Thoracic aorta (tissue), 2 donors: ENCODE measurements at regions not wholly inside any gene's neighbourhood (a gene's known extent, or its start where the extent isn't known, plus 50 kb on each side); places are given as distances from the start of the nearest gene placed in this dataset.

Experiments
- ATAC-seq: fragments of 150-250 bp; one replicate; pipeline ENCODE4 v1.8.0; 2017; ENCODE audit warnings: low read depth; ENCODE audit not compliant: insufficient number of reproducible peaks, low FRiP score
- DNase-seq: peaks from one replicate; pipeline ENCODE4 v3.0.0-alpha.2; 2020; ENCODE audit warnings: low spot score
- H3K27ac ChIP-seq, 2 donors: fragments of 200-600 bp; sonication (generic); 1 replicate in 1 of 2; 2 replicates in 1 of 2; pipeline ENCODE4 v1.5.1; 2016; ENCODE audit warnings: mild to moderate bottlenecking in 2 of 2, moderate library complexity in 2 of 2
- H3K27me3 ChIP-seq: fragments of 200-600 bp; sonication (generic); replicated peaks from 2 replicates; pipeline ENCODE4 v1.6.0; 2016; ENCODE audit warnings: mild to moderate bottlenecking; ENCODE audit not compliant: insufficient read depth
- H3K36me3 ChIP-seq: fragments of 200-600 bp; sonication (generic); one replicate; pipeline ENCODE4 v1.5.1; 2016
- H3K4me1 ChIP-seq, 2 donors: fragments of 200-600 bp; sonication (generic); 1 replicate in 1 of 2; 2 replicates in 1 of 2; pipeline versions ENCODE4 v1.5.1 to v1.6.0; 2016; ENCODE audit warnings: low read depth in 2 of 2, mild to moderate bottlenecking in 1 of 2; ENCODE audit not compliant: control insufficient read depth in 1 of 2
- H3K4me3 ChIP-seq: fragments of 200-600 bp; sonication (generic); 2 replicates; pipeline ENCODE4 v1.5.1; 2016; ENCODE audit warnings: mild to moderate bottlenecking
- H3K9me3 ChIP-seq: fragments of 200-600 bp; sonication (generic); 2 replicates; pipeline ENCODE4 v1.5.1; 2016
- CTCF ChIP-seq: fragments of 200-600 bp; sonication (generic); IDR thresholded peaks from one replicate; pipeline ENCODE4 v1.5.1; 2019; ENCODE audit warnings: antibody characterized with exemption

- no peak for DNase-seq
- no peak overlapping the region for H3K4me3 ChIP-seq
- H3K36me3 ChIP-seq: no peaks in the 10 kb centered on the region
- H3K27ac ChIP-seq: no peak overlapping the region
- ATAC-seq: no peak
- no peaks in the 10 kb centered on the region for H3K4me1 ChIP-seq
- H3K27me3 ChIP-seq: no peaks in the 10 kb centered on the region
- H3K9me3 ChIP-seq: no peaks in the 10 kb centered on the region
- no peak for TF ChIP-seq CTCF
Measured at GRCh38 chr4:125060376-125060775, 254.4 kb upstream of the FAT4 start.

- no peak overlapping the region for H3K4me3 ChIP-seq
- no peak overlapping the region for H3K27ac ChIP-seq
- peaks cover 5 to 6% of the 10 kb centered on the region in 2 donors for H3K4me1 ChIP-seq
- H3K9me3 ChIP-seq: no peaks in the 10 kb centered on the region
- no peak for DNase-seq
- no peaks in the 10 kb centered on the region for H3K27me3 ChIP-seq
- ATAC-seq: no peak
- no peak for TF ChIP-seq CTCF
- H3K36me3 ChIP-seq: no peaks in the 10 kb centered on the region
Measured at GRCh38 chr4:125049711-125050110, 265.0 kb upstream of the FAT4 start.

- Histone ChIP-seq H3K9me3 (no peaks in the 10 kb centered on the region), H3K4me3 (no peak overlapping the region), H3K36me3 (no peaks in the 10 kb centered on the region), H3K4me1 (peaks cover 5 to 10% of the 10 kb centered on the region in 2 donors), H3K27ac (no peak overlapping the region), H3K27me3 (no peaks in the 10 kb centered on the region)
- DNase-seq: no peak
- no peak for ATAC-seq
- no peak for TF ChIP-seq CTCF
Measured at GRCh38 chr4:125045311-125045710, 269.4 kb upstream of the FAT4 start.

- no peaks in the 10 kb centered on the region for H3K27me3 ChIP-seq
- ATAC-seq (no peak), DNase-seq (no peak)
- no peak overlapping the region for H3K4me3 ChIP-seq
- no peaks in the 10 kb centered on the region for H3K36me3 ChIP-seq
- H3K4me1 ChIP-seq: peaks cover 5 to 10% of the 10 kb centered on the region in 2 donors
- H3K9me3 ChIP-seq: no peaks in the 10 kb centered on the region
- TF ChIP-seq CTCF: no peak
- H3K27ac ChIP-seq: no peak overlapping the region
Measured at GRCh38 chr4:125044886-125045285, 269.9 kb upstream of the FAT4 start.

GRCh38 chr4:125043486-125043885 is 271.3 kb upstream of the FAT4 start:
- DNase-seq: no peak
- peaks cover 5 to 10% of the 10 kb centered on the region in 2 donors for H3K4me1 ChIP-seq
- H3K4me3 ChIP-seq: no peak overlapping the region
- H3K27ac ChIP-seq: no peak overlapping the region
- TF ChIP-seq CTCF: no peak
- H3K27me3 ChIP-seq: no peaks in the 10 kb centered on the region
- no peaks in the 10 kb centered on the region for H3K9me3 ChIP-seq
- no peaks in the 10 kb centered on the region for H3K36me3 ChIP-seq
- no peak for ATAC-seq
